AG09319 (cell line): ENCODE measurements at regions not wholly inside any gene's neighbourhood (a gene's known extent, or its start where the extent isn't known, plus 50 kb on each side); places are given as distances from the start of the nearest gene placed in this dataset.
"Not testable (repeated sequence)": the region's sequence is repeated elsewhere in the genome, so short reads cannot be mapped to it uniquely, and the experiment has no call there.

Experiments
- DNase-seq: peaks from one replicate; pipeline ENCODE4 v3.0.0-alpha.2; 2010; ENCODE audit warnings: low read depth; ENCODE audit errors: extremely low read depth
- CTCF ChIP-seq: IDR thresholded peaks from 2 replicates; pipeline ENCODE4 v1.5.1; 2011; ENCODE audit warnings: low read depth, mild to moderate bottlenecking, inconsistent platforms, low read length, moderate library complexity

- TF ChIP-seq CTCF, result no peak
- DNase-seq, result no peak
Observed at GRCh38 chr14:48628870-48629269, 953.5 kb upstream of the MDGA2 start.

- no peak for TF ChIP-seq CTCF
- DNase-seq, result no peak
Observed at GRCh38 chr14:48622980-48623379, 947.6 kb upstream of the MDGA2 start.

GRCh38 chr14:48618057-48618456 lies 942.7 kb upstream of the MDGA2 start:
- no peak for DNase-seq
- TF ChIP-seq CTCF, result no peak

- no peak for TF ChIP-seq CTCF
- no peak for DNase-seq
Observed at GRCh38 chr14:48616931-48617330, 941.5 kb upstream of the MDGA2 start.

- no peak for TF ChIP-seq CTCF
- DNase-seq, result no peak
Observed at GRCh38 chr14:48615618-48616017, 940.2 kb upstream of the MDGA2 start.

- DNase-seq, result no peak
- no peak for TF ChIP-seq CTCF
Observed at GRCh38 chr14:48614003-48614402, 938.6 kb upstream of the MDGA2 start.

- DNase-seq, result not testable (repeated sequence)
Observed at GRCh38 chr14:48606960-48607359, 931.6 kb upstream of the MDGA2 start.

GRCh38 chr14:48598458-48598857 lies 923.1 kb upstream of the MDGA2 start:
- DNase-seq, result no peak
- no peak for TF ChIP-seq CTCF
